NCI-H2107 treated with DMSO at 0.1 percent for 48 hours (cell line): ENCODE measurements at regions not wholly inside any gene's neighbourhood (a gene's known extent, or its start where the extent isn't known, plus 50 kb on each side); places are given as distances from the start of the nearest gene placed in this dataset.
"Not testable (repeated sequence)": the region's sequence is repeated elsewhere in the genome, so short reads cannot be mapped to it uniquely, and the experiment has no call there.

Experiments
- DNase-seq: peaks from one replicate; lab custom pipeline; 2025; ENCODE audit not compliant: unreplicated experiment; lab: John Stamatoyannopoulos, UW

DNA sequence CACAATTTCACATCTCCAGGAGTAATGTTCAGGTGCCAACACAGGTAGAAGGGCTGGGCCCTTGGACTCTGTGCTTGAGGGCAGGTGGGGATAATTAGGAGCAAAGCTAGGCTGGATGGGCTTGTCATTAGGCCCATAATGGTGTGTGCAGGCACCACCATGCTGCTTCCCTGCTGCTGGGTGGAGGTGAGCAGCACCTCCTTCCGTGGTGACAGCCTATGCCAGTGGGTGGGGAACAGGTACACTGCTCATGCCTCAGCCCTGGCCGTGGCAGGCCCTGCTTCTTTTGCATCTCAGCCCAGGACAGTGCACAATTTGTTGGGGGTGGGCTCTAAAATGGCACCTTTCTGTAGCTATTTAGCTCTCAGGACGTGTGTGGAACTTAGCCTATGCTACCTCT, 955.5 kb downstream of the TMTC2 start:
- no peak for DNase-seq

DNA sequence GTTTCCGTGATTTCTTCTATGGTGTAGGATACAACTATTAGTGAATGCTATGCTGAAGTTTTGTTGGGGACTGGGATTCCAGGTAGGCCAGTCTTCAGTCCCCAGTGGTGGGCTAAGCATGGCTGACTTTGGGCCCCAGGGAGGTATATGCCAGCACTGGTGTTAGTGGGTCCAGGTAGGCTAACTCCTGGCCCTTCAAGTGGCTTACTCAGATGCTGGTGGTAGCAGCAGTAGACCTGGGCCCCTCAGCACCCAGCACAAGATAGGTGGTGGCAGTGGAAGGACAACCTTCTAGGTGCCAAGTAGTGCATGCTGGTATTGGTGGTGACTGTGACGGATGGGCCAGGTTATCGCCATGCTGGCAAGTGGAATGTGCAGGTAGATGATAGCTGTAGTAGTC, 955.1 kb downstream of the TMTC2 start:
- no peak for DNase-seq

DNA sequence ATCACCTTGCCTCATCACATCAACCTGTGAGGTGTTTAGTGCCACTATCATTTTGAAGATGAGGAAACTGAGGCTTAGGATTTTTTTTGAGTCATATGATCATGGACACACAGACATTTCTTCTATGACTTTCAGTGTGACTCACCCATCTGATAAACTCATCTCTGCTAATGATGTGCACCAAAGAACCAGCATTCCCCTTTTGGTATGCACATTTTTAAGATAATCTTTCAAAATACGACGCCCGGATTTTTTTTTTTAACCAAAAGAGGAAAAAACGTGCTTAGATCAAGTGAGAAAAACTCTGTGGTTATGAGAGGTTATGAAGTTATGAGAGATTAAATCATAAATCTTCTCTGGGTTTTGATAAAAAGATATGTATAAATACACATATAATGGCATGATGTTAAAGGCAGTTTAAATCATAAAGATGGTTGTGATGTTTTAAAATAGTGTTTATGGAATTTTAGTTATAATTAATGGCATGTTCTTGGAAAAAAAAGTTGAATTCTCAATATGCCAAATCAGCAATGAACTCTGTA, 948.1 kb downstream of the TMTC2 start:
- DNase-seq, result no peak

DNA sequence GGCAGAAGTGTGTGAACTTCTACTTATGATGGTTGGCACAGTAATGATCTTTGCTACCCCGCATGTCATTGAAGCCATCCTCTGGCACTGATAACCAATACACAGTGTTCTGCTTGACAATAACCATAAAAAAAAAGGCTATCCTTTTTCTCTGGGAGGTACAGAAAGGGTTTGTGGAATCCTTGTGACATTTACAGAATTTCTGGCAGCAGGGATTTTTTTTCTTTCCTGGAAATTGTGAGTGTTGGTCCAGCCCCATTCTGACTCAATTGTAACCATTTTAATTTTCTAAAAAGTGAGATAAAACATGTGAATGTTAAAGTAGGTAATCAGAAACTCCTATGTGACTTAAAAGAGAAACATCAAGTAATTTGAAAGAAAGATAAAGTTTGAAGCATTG, 943.8 kb downstream of the TMTC2 start:
- DNase-seq, result no peak

DNA sequence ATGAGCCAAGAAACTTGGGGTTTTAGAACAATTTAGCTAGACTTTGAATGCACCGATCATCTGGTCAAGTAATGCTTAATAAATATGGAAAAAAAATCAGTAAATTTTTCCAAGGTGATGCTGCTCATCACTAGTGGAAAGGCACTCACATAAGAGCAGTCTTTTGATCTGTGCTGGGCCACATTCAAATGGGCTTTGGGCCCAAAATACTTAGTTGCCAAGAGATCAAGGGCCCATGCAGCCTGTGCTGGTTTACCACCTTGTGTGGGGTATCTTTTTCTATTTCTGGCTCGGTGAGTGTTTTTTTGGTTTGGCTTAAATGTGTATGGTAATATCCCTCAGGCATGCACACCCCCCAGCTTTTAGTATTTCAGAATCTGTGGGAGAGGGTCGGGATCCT, 943.2 kb downstream of the TMTC2 start:
- DNase-seq, result no peak

DNA sequence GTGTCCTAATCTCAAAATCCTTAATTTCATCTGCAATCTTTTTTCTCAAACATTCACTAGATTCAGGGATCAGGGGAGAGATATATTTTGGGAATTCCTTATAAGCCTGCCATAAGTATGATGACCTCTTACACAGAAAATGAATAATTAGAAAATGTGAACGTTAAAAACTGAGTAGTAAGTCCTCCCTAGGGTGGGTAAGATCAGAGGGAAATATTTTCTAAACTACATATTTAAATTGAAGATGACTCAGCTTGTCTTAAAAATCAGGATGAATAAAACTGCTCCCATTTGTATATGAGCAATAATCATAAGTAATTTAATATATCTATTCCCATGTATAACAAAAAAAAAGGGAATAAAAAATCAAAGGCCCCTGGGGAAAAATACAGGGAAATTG, 935.5 kb downstream of the TMTC2 start:
- DNase-seq, result no peak

DNA sequence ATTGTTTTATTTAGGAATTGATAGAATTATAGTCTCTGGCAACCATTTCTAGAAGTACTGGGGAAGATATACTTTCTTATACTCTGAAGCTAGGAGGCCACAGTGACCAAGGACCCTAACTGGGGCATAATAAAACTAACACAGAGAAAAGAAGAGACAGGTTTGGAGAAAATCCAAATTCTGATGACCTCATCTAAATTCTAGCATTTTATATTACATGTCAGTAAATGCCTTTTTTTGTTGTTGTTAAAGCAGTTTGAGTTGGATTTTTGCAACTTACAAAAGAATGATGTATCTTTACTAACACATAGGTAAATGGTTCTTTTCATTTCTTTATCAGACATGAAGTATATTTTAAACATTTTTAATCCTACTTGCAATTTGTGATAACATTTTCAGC, 933.3 kb downstream of the TMTC2 start:
- DNase-seq, result no peak

DNA sequence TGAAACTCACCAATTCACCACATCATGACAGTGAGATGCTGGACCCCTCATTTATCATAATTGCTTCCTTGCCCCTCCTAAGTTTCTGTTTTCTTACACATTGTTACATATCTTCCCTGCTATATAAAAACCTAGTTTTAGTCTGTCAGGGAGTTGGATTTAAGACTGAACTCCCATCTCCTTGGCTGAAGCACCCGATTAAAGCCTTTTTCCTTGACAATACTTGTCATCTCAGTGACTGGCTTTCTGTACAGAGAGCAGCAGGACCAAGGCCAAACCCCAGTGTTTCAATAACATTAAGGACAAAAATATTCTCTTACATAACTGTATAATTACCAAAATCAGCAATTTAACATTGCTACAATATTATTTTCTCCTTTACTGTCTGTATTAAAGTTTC, 928.4 kb downstream of the TMTC2 start:
- no peak for DNase-seq

DNA sequence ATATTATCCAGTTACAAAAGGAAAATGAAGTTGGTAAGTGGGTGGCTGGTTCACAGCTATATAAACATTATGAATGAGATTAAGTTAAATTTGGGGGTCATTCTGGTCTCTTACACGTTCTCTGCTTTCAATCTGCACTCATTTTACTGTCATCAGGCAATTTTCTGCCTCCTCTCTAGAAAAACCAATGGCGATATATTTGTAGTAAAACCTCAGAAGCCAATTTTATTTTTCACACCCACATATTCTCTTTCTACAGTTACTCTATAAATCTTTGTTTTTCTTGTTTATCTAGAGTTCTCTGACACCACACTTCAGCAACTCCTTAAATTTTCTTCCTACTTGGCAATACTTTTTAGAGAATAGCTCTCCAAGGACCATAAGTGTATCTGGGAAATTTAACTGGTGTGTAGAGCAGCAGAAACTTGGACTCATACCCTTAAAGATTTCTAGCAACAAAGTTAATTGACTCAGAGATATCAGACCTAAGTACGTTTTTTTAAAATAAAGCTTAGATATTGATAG, 926.9 kb downstream of the TMTC2 start:
- DNase-seq, result no peak

DNA sequence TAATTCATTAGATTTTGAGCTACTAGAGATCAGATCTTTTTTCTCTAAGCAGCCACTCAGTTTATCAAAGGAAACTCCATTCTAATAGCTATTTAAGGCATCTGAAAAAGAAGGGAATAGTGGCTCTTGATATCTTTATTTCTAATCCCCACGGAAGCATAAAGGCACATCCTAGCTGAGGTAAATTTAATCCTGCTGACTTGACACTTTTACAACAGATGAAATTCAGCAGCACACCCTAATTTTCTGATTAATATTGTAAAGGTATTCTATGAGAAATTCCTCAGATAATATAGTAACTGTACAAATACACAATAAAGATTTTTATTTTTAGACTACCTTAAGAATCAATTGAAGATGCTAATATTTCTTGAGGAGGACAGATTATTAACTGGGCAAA, 916.4 kb downstream of the TMTC2 start:
- no peak for DNase-seq

DNA sequence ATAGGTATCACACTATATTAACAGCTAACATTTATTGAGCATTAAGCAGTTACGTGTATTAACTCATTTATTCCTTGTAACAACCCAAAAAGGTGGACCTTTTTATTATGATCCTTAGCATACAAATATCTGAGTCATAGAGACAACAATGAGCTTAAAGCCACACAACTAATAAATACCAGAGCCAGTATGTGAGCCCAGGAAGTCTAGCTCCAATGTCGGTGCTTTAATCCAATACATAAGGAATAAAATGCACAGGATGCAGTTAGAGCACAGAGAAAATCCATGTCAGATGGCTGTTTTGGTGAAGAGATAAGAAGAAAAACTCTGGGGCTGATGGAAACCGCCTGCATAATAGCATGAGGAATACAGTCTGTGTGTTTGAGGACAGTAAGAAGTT, 888.6 kb downstream of the TMTC2 start:
- no peak for DNase-seq

DNA sequence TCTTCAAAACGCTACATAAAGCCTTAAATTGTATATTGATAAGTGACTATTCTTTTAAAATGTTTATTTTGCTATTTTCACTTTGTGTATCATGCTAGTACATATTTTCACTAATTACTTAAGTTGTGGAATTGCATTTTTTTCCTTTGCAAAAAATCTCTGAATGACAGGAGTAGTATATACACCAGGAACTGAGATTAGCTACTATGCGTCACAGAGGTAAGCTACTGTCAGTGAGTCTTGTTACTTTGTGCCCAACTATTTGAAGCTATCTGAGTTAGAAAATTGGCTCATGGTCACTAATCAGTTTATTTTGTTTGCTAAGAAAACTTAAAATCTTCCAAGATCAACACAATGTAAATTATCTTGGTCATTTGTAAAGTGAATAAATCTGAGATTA, 887.4 kb downstream of the TMTC2 start:
- DNase-seq, result no peak

DNA sequence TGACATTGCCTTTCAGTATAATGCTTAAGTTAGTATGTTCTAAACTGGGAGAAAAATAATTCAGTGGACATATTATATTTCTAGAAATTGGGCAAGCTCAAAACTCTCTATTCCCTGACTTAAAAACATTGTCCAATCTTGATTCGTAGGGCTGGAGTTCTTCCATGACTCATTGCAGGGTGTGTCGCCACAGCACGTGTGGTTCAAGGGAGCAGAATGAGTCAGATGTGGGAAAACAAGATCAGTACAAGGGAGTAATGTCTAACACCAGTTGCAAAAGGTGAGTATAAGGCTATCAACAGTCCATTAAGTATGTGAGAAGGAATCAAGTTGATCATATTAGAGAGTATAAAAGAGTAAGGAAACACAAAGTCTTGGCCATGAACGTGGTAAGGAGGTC, 887.0 kb downstream of the TMTC2 start:
- no peak for DNase-seq

DNA sequence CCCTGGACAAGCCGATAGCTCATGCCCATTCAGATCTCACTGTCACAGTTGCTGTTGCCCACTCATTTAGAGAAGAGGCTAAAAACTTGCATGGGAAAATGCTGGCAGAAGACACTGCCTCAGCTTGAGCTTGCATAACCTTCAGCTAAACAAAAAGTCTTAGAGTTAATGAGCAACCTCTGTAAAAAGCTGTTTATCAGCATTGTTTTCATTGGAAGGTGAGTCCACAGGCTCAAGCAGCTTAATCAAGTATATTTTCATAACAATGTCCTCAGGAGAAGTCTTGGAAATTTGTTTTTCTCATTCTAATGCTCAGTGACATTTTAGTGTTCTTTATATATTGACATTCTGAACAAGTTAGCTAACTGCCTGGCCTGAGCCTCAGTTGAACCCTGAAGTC, 872.9 kb downstream of the TMTC2 start:
- no peak for DNase-seq

DNA sequence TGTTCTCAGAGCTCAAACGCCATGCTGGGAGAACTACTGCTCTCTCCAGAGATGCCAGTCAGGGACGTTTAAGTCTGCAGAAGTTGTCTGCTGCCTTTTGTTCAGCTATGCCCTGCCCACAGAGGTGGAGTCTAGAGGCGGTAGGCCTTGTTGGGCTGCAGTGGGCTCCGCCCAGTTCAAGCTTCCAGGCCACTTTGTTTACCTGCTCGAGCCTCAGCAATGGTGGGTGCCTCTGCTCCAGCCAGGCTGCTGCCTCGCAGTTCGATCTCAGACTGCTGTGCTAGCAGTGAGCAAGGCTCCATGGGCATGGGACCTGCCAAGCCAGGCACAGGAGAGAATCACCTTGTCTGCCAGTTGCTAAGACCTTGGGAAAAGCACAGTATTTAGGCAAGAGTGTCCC, 869.3 kb downstream of the TMTC2 start:
- DNase-seq, result not testable (repeated sequence)

DNA sequence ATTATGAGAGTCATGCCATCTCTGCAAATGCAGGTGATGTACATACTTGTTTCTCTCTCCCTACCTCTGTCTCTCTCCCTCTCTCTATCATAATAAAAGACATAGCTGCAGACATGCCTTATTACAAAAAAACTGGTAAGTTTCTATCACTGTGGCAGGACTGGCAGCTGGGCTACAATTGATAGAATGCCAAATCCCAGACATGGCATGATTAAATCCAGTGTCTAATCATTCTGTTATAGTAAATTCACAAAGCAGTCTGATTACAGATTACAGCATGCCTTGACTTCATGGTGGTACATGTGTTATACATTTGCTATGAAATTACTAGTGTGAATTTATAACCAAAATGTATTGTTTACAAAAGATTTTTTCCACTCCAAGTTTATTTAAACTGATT, 854.7 kb downstream of the TMTC2 start:
- no peak for DNase-seq

DNA sequence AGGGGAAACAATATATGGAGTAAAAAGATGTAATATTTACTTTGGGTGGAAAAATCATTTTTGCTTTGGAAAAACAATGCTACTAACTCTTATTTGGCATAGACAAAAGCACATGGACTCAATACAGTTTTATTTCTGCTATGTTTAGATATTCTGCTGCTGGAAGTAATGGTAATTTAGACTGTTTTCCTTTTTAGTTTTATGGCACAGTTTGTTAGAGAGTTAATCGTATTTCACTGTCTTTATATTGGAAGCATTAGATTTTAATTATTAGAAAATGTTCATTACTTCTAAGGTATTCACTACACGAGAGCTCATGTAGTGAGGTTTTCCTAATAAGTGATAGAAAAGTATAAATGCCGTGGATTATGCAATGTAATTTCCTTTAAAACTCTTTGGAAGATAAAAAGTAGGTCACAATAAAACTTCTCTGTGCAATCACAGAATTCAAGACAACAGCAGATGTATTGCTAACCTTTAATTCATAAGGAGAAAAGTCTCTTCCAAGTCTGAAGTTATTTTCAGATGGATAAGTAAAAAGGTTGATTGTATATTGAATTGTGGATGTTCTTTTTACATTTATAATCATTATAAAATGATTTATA, 851.8 kb downstream of the TMTC2 start:
- DNase-seq, result no peak

DNA sequence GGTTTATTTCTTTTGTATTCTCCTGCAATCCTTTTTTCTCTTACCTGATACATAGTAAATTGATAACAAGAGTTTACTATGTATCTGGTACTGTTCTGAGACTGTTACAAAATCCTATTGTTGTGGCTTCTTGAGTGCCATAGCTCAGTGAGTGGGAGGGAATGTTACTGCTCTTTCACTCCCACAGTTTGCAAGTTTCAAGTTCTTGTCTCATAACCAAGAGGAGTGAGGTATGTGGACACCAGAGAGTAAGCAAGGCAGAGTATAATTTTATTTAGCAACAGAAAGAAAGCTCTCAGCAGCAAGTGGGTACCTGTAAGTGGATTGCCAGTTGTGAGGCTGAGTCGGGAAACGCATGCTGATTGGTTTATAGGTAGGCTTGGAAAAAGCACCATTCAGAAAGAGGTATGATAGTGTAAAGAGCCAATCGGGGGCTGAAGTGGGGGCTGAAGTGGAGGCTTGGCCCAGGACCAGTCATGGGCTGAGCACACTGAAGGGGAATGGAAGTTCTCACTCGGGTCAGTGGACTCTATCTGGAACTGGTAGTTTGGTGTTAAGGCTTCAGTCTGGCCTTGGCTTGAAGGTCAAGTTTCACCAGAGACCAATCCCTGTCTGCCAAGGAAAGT, 850.8 kb downstream of the TMTC2 start:
- DNase-seq, result no peak

DNA sequence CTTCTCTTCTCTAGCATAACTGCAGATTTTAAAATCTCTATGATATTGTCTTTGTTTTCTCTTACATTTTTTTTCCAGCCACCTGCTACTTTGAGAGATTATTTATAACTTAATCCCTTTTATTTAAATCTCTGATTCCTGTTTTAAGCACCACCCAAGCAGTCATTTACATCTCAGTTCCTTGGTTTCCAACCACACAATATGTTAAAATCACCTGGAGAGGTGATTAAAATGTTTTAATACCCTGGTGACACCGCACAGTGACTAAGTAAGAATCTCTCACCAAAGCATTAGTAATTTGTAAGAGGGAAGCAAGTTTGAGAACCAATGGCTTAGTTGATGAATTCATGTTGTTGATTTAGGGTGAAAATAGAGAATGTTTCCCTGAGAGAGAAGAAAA, 849.8 kb downstream of the TMTC2 start:
- DNase-seq, result no peak

DNA sequence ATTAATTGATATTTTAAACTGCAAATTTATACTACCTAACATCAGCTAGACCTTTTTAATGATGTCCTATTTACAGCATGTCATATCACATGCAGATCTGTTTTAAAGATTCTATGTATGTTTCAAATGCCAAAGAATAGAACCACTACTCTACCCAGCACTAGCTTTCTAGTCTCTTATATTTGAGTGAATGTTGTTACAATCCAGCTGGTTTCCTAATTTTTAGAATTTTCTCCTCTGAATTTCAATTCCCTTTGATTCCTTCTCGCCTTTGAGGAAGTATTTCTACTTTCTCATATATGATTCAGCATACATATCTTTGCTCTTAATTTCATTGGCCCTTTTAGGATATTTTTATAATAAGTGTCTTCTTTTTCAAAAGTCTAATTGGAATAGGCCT, 841.9 kb downstream of the TMTC2 start:
- no peak for DNase-seq

DNA sequence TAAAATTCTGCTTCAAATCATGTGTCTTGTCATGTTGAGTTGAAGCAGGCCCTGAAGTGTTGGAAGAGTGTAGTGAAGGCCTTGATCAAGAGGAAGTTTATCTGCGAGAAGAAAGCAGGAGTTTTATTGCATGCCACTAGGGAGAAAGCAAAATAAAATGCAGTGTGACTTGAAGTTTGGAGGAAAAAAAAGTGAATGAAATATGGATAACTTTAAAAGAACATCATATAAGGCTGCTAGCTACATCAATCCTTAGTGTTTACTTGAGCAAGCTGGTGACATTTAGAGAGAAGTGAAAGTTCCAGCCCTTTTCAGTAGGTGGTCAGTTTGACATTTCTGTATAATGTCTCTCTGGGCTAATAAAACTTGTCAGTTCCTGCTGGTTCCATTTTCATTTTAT, 841.1 kb downstream of the TMTC2 start:
- DNase-seq, result no peak

DNA sequence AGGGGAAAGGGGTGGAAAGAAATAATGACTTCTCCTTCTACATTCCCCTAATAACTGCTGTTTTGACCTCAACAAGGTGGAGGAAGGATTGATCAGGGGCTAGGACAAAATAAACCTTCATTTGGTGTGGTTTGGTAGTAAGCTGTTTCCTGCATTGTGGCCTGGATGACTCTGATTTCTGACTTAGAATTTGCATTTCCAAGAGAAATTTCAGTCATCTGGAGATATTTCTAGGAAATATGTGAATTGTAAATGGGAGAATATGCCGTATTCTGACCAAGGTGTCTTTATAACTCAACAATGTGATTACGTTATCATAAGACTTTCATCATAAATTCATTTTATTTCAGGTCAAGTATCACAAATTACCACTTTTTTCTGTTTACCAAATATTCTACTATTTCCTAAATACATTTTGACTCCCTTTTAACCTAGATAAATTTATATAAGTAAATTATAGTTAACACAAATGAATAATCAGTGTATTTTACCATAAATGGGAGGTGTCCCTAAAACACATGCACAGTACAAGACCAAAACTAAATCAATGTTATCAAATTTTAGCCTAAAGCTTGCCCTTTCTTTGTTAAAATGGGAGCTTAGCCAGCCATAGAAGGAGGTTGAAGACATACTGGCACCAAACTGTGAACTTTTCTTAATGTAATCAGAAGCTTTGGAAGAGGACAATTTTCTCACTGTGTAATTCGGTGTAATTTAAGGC, 828.8 kb downstream of the TMTC2 start:
- DNase-seq, result no peak
